Coronary artery (tissue), 2 donors: ENCODE measurements at regions not wholly inside any gene's neighbourhood (a gene's known extent, or its start where the extent isn't known, plus 50 kb on each side); places are given as distances from the start of the nearest gene placed in this dataset.

Experiments
- DNase-seq: peaks from one replicate; pipeline ENCODE4 v3.0.0-alpha.2; 2017; ENCODE audit warnings: low spot score
- H3K27ac ChIP-seq, 2 donors: fragments of 200-600 bp; sonication (generic); one replicate each; pipeline ENCODE4 v1.5.1; 2016 to 2019
- H3K4me3 ChIP-seq: fragments of 200-600 bp; sonication (generic); 2 replicates; pipeline ENCODE4 v1.5.1; 2016; ENCODE audit warnings: mild to moderate bottlenecking, moderate library complexity
- CTCF ChIP-seq: fragments of 200-600 bp; sonication (generic); IDR thresholded peaks from one replicate; pipeline ENCODE4 v1.5.1; 2019; ENCODE audit warnings: antibody characterized with exemption

DNA sequence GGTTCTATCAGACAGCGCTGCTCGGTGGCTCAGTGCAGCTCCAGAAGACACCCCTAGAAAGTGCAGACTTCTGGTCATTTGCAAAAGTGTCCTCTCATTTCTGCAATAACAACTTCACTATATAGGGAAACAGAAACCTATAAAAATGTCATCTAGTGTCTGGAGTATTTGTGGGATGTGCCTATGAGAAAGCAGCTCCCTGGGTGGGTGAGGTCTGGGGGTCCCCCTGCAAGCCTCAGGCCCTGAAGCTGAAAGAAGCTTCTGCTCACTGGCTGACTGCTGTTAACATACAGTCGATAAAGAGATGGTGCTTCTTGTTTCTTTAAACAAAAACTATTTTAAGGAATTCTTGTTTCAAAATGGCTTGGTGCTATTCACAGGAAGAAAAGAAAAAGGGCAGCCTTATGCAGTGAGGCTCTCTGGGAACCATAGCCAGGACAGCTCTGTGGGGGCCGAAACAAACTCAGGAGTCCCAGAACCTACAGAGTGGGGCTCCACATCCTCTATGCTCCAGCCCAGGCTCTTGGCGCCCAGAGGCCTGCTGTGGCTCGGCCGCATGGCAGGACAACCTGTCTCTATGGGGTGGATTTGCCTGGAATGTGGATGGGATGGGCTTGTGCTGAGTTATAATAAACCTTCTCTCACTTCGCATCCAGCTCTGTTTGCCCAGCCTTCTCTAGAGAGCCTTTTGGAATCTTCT lies 109.7 kb downstream of the BANF2 start:
- Histone ChIP-seq H3K27ac (peak overlapping the region in 1 of 2 donors; percentile 15), H3K4me3 (no peak overlapping the region)
- TF ChIP-seq CTCF, result no peak
- no peak for DNase-seq

- peak overlapping the region; percentile 3 to 36 for H3K27ac ChIP-seq
- no peak for DNase-seq
- H3K4me3 ChIP-seq, result no peak overlapping the region
- TF ChIP-seq CTCF, result no peak
These were observed 109.0 kb downstream of the BANF2 start for GRCh38 chr20:17808782-17809181.

GRCh38 chr20:17808357-17808756 lies 108.6 kb downstream of the BANF2 start:
- no peak overlapping the region for H3K4me3 ChIP-seq
- no peak for TF ChIP-seq CTCF
- H3K27ac ChIP-seq, result peak overlapping the region; percentile 3 to 36
- DNase-seq, result no peak

DNA sequence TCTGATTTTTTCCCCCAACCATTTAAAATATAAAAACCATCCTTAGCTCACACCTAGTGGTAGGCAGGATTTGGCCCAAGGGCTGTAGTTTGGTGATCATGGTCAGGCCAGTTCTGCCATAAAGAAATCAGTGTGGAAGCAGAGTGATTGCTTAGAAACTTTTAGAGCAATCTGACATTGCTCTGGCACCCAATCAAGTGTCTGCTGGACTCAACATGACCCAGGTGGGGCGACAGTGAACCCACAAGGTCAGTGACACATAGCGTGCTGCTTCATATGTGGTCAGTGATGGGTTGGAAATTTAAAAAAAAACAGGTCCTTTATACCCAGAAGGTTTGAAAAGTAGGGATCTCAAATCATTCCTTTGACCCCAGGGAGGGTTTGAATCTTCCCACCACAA lies 107.9 kb downstream of the BANF2 start:
- no peak for DNase-seq
- Histone ChIP-seq H3K27ac (peak overlapping the region; percentile 20 to 49), H3K4me3 (no peak overlapping the region)
- no peak for TF ChIP-seq CTCF

DNA sequence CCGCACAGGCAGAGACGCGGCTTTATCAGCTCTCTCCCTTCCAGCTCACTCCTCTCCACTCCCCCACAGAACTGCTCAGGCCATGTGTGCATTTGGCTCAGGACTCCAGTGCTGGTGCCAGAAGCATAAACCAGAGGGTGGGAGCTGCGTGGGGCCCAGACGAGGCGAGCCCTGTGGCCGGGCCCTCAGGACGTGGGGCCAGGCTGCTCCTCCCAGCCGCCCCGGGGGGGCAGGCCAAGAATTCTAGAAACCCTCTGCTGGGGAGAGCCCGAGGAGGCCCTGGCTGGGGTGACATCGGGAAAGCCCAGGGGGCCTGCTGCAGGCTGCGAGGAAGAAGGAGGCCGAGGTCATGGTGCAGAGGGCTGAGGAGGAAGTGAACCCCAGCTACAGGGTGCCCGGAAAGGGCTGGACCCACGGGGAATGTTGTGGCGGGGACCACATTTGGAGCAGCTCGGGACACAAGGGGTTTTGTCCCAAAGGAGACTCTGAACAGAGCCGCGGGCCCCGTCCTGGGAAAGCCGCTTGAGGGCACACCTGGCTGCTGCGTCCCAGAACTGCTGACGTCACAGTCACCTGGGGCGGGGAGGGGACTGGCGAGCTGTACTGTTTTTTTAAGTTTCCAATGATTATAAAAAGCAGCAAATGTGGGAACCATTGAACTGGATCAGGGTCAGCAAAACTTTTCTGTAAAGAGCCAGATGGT lies 107.1 kb downstream of the BANF2 start:
- H3K4me3 ChIP-seq, result peak overlapping the region; percentile 12
- TF ChIP-seq CTCF, result no peak
- peak overlapping the region; percentile 49 to 71 for H3K27ac ChIP-seq
- DNase-seq, result no peak

- peak overlapping the region; percentile 12 for H3K4me3 ChIP-seq
- TF ChIP-seq CTCF, result no peak
- no peak for DNase-seq
- peak overlapping the region; percentile 49 to 71 for H3K27ac ChIP-seq
These were observed 106.3 kb downstream of the BANF2 start for GRCh38 chr20:17806107-17806506.

GRCh38 chr20:17803765-17804164 lies 104.0 kb downstream of the BANF2 start:
- H3K27ac ChIP-seq, result no peak overlapping the region
- no peak for TF ChIP-seq CTCF
- no peak overlapping the region for H3K4me3 ChIP-seq

More at GRCh38 chr20:17803765-17804164, 104.0 kb downstream of the BANF2 start:
- no peak for DNase-seq
